ENCODE measurements at regions not wholly inside any gene's neighbourhood (a gene's known extent, or its start where the extent isn't known, plus 50 kb on each side); places are given as distances from the start of the nearest gene placed in this dataset.
"Not testable (repeated sequence)": the region's sequence is repeated elsewhere in the genome, so short reads cannot be mapped to it uniquely, and the experiment has no call there.

- DNase-seq = no peak
These were observed 74.8 kb upstream of the BMP2 start for GRCh38 chr20:6692566-6693173.

GRCh38 chr20:6691516-6691915 lies 76.0 kb upstream of the BMP2 start:
- DNase-seq = no peak

GRCh38 chr20:6689339-6689973 lies 78.0 kb upstream of the BMP2 start:
- DNase-seq = no peak

GRCh38 chr20:6686171-6686570 lies 81.3 kb upstream of the BMP2 start:
- DNase-seq = no peak

GRCh38 chr20:6685626-6686025 lies 81.9 kb upstream of the BMP2 start:
- no peak for DNase-seq

- DNase-seq = no peak
These were observed 82.3 kb upstream of the BMP2 start for GRCh38 chr20:6685181-6685582.

- no peak for DNase-seq
These were observed 84.2 kb upstream of the BMP2 start for GRCh38 chr20:6683021-6683977.

GRCh38 chr20:6680854-6681253 lies 86.6 kb upstream of the BMP2 start:
- DNase-seq = no peak

GRCh38 chr20:6680441-6680840 lies 87.0 kb upstream of the BMP2 start:
- no peak for DNase-seq

- DNase-seq = no peak
These were observed 88.4 kb upstream of the BMP2 start for GRCh38 chr20:6679086-6679485.

- no peak for DNase-seq
These were observed 89.4 kb upstream of the BMP2 start for GRCh38 chr20:6678101-6678500.

GRCh38 chr20:6674831-6675230 lies 92.7 kb upstream of the BMP2 start:
- DNase-seq = no peak

GRCh38 chr20:6673071-6673470 lies 94.4 kb upstream of the BMP2 start:
- DNase-seq = no peak

- DNase-seq = no peak
These were observed 95.7 kb upstream of the BMP2 start for GRCh38 chr20:6671829-6672228.

- no peak for DNase-seq
These were observed 98.9 kb upstream of the BMP2 start for GRCh38 chr20:6668546-6668945.

- no peak for DNase-seq
These were observed 101.7 kb upstream of the BMP2 start for GRCh38 chr20:6665621-6666355.

- no peak for DNase-seq
These were observed 102.3 kb upstream of the BMP2 start for GRCh38 chr20:6665161-6665560.

GRCh38 chr20:6664574-6664973 lies 102.9 kb upstream of the BMP2 start:
- DNase-seq = no peak

- DNase-seq = no peak
These were observed 103.6 kb upstream of the BMP2 start for GRCh38 chr20:6663751-6664388.

- DNase-seq = no peak
These were observed 104.4 kb upstream of the BMP2 start for GRCh38 chr20:6663104-6663503.

GRCh38 chr20:6662309-6662708 lies 105.2 kb upstream of the BMP2 start:
- DNase-seq = no peak

GRCh38 chr20:6660441-6660840 lies 107.0 kb upstream of the BMP2 start:
- DNase-seq = no peak

- not testable (repeated sequence) for DNase-seq
These were observed 108.6 kb upstream of the BMP2 start for GRCh38 chr20:6658909-6659308.
